ENCODE measurements at regions not wholly inside any gene's neighbourhood (a gene's known extent, or its start where the extent isn't known, plus 50 kb on each side); places are given as distances from the start of the nearest gene placed in this dataset.

DNA sequence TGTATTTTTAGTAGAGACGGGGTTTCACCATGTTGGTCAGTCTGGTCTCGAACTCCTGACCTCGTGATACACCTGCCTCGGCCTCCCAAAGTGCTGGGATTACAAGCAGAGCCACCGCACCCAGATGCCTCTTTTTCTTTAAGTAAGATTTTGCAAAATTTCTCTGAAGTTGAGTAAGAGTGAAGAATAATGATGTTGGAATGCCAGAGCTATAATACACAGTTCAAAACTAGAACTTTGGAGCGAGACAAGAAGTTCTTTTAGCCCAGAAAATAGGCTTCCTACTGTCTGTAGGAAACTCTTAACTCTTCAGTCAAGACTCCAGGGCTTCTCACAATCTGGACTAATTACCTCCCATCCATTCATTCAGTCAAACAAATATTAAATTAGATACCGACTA is 51.4 kb downstream of the MARCHF4 start:
- DNase-seq: no peak

- DNase-seq: no peak
These were observed 52.5 kb downstream of the MARCHF4 start for GRCh38 chr2:216319771-216320170.

DNA sequence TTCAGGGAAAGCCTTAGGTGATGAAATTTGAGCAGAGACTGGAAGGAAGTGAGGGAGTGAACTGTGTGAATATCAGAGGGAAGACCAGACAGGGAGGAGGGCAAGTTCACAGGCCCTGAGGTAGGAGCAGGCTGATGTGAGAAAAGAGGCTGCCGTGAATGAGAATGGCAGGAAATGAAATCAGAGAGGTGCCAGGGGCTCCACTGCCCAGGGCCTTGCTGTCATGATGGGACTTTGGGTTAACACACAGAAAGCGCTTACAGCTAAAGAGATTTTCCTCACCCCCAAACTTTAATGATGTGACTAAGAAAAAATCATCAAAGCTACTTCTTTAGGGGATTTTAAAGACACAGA is 53.8 kb downstream of the MARCHF4 start:
- no peak for DNase-seq

GRCh38 chr2:216317831-216318520 is 54.3 kb downstream of the MARCHF4 start:
- DNase-seq: no peak

- DNase-seq: no peak
These were observed 55.5 kb downstream of the MARCHF4 start for GRCh38 chr2:216316743-216317142.

DNA sequence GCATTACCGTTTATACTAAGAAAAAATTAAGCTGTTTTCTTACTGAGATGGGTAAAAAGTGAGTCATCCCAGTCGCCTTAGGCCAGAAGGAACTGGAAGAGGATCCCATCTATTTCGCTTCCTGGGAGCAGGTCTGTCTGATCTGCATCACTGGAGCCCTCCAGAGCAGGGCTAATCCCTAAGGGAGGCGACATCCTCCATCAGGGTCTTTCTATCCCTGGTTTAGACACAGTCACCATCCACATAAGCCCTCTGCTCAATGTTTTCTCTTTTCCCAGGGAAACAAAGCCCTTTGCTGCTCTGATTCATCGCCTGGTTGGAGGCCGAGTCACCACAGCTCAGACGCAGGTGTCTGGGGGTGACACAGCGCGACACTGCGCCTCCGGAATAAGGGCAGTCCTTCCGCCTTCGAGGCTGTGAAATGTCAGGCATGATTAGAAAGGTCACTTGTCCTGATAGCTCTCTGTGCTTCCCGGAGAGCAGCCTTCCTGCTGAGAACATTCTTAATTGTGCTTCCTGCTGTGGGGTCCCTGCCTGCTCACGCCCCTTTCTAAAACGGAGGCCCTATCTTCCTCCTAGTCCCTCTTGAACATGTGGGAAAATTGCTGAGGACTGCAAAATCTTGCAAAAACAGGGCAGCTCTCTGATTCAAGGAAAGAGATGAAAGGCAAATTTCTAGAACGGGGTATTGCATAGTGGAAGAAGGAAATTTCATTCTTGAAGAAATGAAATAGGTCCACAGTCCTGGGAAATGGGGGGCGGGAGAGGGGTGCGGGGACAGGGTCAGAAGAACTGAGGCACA is 56.3 kb downstream of the MARCHF4 start:
- no peak for DNase-seq

GRCh38 chr2:216312441-216312840 is 59.8 kb downstream of the MARCHF4 start:
- no peak for DNase-seq

- no peak for DNase-seq
These were observed 63.7 kb downstream of the MARCHF4 start for GRCh38 chr2:216308576-216308975.

GRCh38 chr2:216307496-216307895 is 64.8 kb downstream of the MARCHF4 start:
- DNase-seq: no peak

DNA sequence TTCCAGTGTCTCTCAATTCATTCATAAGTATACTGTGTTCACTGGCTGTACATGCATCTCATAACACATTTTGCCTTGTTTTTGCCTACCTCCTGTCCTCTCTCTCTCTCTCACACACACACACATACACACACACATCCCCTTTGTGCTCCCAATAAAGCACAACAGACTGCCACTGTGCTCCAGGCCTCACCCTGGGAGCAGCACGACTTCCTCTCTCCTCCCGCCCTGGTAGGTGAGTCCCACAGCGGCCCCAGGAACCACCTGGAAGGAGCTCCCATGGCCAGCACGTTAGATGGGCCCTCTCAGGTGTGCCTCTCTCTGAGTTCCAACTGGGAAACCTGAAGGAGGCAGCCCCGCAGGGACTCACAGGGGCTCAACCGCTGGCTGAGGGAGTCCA is 65.4 kb downstream of the MARCHF4 start:
- no peak for DNase-seq

DNA sequence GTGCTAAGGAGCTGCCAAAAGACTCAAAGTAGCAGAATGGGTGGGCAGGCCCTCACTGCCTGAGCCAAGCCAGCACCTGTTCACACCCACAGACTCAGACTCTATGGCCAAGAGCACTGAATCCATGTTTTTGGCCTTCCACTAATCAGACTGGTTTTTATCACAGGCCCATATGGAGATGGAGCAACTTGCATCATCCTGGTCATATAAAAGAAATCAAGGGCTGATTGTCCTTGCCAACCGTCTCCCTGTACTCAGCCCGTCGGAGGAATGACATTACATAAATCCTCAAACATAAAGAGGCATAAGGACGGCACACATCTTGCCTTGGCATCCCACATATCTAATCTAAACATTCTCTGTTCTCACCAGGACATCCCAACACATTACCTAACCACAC is 66.7 kb downstream of the MARCHF4 start:
- DNase-seq: no peak

DNA sequence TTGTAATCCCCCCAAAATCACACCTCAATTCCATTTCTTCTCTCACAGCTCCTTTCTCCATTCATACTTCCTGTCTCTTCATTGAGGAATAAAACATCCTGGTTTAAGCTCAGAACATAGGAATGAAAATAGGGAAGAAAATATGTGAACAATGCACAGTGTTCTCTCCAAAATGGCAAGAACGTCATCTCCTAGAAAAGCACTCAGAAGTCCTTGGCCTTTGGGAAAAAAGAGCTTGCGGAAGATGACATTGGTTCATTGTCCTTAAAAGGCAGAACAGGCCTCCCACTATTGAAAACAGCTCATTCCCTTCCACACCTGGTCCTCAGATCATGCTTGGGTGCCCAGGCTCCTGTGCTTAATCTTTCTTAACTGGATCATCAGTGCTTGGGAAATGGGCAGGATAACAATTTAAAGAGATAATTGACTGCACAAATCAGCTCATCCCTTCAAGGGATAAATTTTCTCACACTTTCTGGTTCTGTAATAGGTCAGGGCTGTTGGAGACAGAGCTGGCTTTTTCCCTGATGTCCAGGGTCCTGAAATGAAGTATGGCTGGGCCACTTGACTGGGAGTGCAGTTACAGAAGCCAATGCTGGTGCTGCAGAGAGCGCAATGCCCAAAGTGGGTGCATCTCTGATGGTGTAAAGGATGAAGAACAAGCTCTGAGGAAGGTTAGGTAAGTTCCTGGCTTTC is 69.2 kb downstream of the MARCHF4 start:
- DNase-seq: no peak

- no peak for DNase-seq
These were observed 71.4 kb downstream of the MARCHF4 start for GRCh38 chr2:216300906-216301305.

DNA sequence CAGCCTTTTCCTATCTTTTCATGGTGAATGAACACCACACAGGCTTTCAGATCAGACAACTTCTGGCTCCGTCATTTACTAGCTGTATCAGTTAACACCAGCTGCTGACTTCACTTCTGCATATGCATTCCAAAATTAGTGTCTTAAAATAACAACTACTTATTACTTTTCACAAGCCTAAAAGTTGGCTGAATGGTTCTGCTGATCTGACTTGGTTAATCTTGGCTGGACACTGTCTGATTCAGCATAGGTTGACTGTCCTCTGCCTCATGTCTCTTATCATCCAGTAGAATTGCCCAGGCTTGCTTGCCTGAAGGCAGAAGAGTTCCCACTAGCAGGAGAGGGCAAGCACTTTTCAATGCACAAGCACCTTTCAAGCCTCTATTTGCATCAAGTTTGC is 72.7 kb downstream of the MARCHF4 start:
- no peak for DNase-seq

GRCh38 chr2:216298719-216299495 is 73.4 kb downstream of the MARCHF4 start:
- no peak for DNase-seq

- DNase-seq: no peak
These were observed 75.4 kb downstream of the MARCHF4 start for GRCh38 chr2:216296856-216297255.

DNA sequence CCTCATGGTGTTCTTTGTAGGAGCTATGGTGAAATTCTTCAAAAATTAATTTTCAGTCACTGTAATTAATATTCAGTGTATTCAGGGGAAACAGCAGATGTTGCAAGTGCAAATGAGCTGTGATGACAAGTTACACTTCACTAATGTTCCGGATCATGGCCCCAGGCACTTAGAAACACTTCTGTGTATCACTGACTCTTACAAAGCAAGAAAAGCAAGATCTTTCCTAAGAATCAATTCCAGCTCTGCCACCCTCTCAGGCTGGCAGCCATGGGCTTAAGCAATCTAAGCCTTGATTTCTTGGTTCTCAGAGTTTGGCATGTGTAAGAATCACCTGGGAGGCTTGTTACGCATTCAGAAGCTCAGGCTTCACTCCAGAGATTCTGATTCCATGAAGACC is 78.0 kb downstream of the MARCHF4 start:
- DNase-seq: no peak

DNA sequence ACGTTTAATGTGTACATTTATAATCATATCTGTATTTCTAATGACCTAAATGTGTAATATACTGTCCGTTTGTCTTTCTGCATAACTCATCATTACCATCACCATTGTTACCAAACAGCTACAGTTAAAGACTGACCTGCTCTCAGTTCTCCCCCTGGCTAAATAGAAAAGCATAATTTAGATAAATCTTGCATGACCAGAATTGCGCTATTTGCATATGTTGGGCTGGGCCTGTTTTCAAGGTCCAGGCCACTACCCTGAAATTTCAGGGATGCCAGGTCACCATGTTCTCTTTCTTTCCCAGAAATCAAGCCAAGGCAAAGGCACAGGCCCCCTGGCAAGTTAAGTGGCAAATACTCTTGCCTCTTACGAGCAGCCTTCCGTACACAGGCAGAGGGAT is 78.4 kb downstream of the MARCHF4 start:
- DNase-seq: no peak

DNA sequence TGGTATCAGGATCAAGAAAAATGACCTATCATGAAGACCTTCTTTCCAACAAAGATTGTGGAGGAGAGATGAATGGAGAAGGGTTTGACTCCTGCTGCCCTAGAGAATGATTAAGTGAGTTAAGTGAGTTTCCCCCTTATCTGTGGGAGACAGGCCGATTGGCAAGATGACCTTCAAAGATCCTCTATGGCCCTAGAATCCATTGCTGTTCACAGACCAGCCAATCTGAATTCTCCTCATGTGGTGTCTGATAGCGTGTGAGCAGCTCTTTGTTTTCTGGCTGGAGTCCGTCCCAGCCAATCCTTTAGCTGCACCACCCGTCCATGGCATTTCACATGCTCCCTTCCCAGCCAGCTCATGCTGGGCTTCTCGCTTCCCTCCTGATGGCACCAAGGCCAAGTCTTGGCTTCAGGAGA is 79.4 kb downstream of the MARCHF4 start:
- DNase-seq: no peak

DNA sequence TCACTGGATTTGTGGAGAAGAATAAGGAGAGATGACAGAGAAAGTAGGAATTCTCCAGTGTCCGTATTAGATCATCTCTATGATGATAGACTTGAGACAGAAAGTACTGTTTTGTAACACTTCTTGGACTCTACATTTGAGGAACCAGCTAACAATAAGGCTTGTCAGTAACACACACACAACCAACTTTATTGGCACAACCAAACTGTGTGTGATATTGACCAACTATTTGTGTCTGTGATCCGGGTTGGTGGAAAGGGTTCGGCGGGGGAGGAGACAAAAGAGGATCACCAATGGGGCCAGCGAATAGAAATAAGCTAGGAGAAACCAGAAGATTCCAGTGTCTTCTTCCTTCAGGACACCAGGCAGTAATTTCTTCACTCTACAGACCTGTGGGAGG is 79.8 kb downstream of the MARCHF4 start:
- no peak for DNase-seq

DNA sequence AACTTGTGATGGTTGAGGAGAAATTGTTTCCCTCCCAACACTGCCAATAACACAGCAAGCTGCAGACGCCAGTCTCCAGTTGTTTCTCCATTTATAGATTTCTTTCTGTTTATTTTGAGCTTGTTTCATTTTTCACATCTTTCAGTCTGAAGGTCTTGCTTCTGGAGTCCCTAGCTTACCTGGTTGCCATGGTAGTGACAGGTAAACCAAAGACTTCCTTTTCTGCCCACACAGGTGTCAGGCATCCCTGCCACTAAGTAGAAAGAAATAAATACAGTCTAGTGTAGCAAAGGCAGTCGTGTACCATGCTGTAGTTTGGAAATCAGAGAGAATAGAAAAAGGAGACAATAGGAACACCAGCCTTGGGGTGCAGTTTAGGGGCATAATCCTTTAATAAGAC is 82.8 kb downstream of the MARCHF4 start:
- DNase-seq: no peak

GRCh38 chr2:216287251-216287650 is 85.0 kb downstream of the MARCHF4 start:
- no peak for DNase-seq

DNA sequence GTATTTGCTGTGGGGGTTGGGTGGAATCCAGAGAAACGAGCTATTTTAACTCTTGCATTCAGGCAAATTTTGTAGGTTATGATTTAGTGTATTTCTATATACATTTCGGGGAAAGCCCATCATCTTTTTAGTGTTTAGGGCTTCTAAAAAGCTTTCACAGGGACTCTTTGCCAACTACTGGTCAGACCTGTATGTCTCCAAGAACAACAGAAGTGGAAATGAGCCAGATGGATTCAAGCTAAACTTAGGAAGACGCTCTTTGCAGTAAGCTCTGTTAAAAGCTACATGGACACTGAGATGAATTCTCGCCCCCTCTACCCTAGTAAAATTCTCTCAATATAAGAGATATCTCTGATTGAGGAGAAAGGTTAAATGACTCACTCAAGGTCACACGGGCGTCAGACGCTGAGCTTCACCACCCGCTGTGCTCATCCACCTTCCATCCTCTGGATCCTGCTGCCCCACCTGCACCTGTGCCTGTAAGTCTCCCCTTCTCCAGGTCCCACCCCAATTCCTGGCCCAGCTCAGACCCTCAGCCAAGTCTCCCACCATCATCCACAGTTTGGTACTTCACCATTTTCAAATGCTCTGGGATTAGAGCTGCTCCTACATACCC is 85.6 kb downstream of the MARCHF4 start:
- DNase-seq: no peak
